NCI-H2196 (cell line): ENCODE measurements at regions not wholly inside any gene's neighbourhood (a gene's known extent, or its start where the extent isn't known, plus 50 kb on each side); places are given as distances from the start of the nearest gene placed in this dataset.
"Not testable (repeated sequence)": the region's sequence is repeated elsewhere in the genome, so short reads cannot be mapped to it uniquely, and the experiment has no call there.

ENCODE experiments used
- DNase-seq: peaks from one replicate; lab custom pipeline; 2025; ENCODE audit not compliant: unreplicated experiment; lab: John Stamatoyannopoulos, UW

DNA sequence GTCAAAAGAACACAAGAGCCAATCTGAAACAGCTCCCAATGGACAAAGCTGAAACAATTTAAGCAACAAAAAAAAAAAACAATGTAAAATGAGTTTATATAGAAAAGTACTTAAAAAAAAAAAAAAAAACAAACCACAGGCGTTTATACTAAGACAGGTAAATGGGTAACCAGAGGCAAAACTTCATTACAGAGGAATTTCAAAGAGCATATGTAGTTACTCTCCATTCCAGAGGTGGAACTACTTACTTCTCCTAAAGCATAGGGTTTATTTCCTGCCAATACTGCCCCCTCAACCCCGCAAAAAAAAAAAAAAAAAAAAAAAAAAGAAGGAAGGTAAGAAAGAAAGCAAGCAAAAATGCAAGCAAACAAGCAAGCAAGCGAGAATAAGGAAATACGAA is 132.9 kb downstream of the LIG4 start:
- DNase-seq: no peak

DNA sequence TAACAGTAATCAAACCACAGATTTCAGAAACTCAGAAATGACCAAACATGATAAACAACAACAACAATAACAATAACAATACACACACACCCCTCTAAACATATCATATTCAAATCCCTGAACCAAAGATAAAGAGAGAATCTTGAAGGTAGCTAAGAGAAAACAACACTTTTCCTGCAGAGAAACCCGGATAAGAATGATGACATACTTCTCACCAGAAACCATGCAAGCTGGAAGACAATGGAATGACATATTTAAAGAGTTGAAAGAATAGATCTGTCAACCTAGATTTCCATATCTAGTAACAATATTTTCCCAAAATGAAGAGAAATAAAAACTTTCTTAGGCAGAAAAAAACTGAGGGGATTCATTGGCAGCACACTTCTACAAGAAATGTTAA is 138.1 kb downstream of the LIG4 start:
- no peak for DNase-seq

DNA sequence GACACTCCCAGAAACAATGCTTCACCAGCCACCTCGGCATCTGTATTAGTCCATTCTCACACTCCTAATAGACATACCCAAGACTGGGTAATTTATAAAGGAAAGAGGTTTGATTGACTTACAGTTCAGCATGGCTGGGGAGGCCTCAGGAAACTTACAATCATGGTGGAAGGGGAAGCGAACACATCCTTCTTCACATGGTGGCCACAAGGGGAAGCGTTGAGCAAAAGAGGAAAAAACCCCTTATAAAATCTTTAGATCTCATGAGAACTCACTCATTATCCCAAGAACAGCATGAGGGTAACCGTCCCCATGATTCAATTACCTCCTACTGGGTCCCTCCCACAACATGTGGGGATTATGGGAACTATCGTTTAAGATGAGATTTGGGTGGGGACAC is 140.9 kb downstream of the LIG4 start:
- not testable (repeated sequence) for DNase-seq

DNA sequence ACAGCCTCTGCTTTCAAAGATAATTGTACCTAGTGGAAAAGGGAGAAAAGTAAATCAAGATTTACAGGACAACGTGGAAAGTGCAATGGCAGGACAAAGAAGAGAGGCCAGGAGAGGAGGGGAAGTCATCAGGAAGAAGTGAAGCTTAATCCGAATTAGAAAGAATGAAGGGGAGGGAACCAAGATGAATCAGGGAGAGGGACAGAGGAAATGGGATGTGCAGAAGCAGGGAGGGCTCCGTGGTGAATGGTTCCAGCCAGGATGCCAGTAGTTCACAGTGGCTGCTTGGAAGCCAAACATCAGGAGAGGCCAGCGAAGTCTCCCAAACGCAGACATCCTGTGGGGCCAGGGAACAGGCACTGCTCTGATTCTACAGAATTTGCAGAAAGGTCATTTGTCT is 144.4 kb downstream of the LIG4 start:
- no peak for DNase-seq

DNA sequence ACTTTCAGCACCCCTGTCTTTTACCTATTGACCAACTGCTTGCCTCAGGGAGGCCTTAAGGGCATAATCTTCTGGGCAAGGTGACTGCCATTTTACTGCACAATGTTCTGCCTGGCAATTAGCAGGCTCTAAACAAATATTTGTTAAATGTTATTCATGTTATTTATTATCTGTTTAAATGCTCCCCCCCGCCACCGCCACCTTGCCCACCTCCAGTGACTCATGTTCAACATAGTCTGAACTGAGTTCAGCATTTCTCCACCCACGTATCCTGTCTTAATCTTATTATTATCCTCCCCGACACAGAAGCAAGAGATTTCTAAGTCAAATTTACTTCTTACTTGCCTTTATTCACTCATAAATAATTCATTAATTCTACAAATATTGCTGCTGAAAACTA is 144.8 kb downstream of the LIG4 start:
- no peak for DNase-seq

DNA sequence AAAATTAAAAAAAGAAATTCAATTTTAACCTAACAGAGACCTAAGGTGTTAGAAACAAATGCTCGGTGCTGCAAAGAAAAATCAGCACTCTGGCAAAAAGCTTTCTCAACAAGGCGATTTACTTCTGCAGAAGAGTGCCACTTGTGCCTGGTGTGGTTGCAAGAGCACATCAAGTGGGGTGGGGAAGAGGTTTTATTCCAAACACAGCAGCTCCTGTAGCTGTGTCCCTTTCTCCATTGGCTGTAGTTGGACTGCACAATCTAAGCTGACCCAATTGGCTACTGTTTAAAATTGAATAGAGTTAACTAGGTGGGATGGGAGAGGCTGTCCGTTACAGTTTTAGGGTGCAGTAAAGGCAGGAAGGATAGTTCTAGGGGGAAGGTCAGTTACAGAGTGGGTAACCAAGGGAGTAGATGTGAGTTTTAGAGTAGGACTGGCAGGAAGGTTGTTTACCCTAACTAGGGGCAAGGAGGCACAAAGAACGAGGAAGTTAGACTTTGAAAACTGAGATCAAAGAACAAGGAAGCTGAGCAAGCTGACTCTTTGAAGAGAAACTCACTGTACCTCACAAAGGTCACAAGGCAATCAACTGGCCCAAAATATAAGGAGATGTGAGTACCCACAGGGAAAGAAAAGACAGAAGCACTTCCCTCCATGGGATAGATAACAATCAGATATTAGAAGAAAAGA is 145.7 kb downstream of the LIG4 start:
- DNase-seq: no peak

DNA sequence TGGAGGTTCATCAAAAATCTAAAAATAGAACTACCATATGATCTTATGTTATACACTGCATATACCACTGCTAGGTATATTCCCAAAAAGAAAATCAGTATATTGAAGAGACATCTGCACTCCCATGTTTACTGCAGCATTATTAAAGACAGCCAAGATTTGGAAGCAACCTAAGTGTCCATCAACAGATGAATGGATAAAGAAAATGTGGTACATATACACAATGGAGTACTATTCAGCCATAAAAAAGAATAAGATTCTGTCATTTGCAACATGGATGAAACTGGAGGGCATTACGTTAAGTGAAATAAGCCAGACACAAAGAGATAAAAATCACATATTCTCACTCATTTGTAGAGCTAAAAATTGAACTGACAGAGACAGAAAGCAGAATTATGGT is 151.0 kb downstream of the LIG4 start:
- not testable (repeated sequence) for DNase-seq

DNA sequence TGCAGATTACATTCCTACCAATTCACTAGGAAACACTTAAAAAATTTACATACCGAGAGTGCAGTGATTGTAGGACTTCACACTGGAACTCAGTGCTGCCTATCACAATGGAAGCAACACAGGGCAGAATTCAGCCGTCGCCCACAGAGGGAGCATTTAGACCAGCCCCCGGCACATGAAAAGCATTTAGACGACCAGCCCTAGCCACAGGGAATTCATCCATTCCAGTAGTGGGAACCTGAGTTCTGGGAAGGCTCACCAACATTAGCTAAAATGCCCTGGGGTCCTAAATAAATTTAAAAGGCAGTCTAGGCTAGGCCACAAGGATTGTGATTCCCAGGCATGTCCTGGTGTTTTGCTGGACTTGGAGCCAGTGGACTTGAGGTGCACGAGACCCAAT is 155.2 kb downstream of the LIG4 start:
- DNase-seq: no peak

DNA sequence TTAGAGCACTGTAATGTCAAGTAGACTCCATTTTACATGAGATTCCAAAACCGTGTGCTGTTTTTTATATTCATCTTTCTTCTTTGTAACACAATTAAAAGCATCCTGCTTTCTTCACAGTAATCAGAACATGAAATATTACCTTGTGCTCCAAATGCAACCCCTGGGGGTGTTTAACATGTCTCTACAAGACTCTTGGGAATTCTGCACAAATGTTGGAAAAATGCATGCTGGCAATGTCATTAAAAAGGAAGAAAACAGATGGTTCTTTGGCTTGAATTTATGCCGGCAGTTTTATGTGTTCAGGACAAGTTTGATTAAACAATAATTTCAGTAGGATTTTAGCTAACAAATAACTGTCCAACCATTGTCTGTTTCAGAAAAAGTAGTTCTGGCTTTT is 159.1 kb downstream of the LIG4 start:
- DNase-seq: no peak

DNA sequence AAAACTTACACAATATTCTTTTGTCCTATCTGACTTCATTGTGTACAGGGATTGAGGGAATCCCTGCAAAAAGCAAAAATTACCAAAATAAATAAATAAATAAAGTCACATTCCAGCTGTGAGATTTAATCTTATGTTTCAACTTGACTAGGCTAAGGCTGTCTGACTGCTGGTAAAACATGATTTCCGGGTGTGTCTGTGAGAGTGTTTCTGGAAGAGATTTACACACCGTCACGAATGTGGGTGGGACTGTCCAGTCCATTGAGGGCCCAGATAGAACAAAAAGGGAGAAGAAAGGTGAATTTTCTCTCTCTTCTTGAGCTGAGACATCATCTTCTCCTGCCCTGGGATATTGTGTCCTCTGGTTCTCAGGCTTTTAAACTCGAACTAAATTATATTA is 166.1 kb downstream of the LIG4 start:
- DNase-seq: no peak

DNA sequence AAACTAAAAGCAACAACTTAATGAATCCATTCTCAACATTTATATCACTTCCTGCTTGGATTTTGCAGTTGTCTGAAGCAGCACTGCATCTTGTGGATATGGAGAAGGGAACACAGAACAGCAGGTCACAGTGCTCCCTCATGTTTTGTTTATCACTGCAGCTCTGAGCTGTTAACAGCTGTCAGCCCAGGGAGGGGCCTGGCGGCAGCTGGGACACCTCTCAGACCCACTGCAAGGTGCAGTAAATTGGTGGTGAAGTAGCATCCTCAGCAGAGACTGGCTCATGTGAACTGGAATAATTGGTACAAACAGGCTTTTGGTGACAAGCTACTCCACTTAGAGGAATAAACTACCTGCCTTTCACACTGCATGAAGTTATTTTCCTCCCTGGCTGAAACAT is 170.4 kb downstream of the LIG4 start:
- no peak for DNase-seq

DNA sequence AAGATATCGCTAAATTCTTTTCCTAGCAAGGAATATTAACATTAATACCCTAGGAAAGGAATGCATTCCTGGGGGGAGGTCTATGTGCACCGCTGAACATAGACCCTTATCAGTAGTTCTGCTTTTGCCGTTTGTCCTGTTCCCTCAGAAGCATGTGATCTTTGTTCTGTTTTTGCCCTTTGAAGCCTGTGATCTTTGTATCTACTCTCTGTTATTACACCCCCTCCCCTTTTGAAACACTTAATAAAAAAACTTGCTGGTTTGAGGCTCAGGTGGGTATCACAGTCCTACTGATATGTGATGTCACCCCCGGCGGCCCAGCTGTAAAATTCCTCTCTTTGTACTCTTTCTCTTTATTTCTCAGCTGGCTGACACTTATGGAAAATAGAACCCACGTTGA is 172.5 kb downstream of the LIG4 start:
- DNase-seq: not testable (repeated sequence)

DNA sequence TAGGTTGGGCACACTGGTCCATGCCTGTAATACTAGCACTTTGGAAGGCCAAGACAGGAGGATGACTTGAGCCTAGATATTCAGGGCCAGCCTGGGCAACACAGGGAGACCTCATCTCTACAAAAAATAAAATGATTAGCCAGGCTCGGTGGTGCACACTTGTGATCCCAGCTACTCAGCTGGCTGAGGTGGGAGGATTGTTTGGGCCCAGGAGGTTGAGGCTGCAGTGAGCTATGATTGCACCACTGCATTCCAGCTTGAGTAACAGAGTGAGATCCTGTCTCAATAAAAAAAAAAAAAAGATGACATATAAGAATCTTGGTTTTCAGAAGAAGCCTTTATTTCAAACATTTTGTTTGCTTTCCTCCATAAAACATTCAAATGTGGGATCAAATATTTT is 178.0 kb downstream of the LIG4 start:
- DNase-seq: no peak

DNA sequence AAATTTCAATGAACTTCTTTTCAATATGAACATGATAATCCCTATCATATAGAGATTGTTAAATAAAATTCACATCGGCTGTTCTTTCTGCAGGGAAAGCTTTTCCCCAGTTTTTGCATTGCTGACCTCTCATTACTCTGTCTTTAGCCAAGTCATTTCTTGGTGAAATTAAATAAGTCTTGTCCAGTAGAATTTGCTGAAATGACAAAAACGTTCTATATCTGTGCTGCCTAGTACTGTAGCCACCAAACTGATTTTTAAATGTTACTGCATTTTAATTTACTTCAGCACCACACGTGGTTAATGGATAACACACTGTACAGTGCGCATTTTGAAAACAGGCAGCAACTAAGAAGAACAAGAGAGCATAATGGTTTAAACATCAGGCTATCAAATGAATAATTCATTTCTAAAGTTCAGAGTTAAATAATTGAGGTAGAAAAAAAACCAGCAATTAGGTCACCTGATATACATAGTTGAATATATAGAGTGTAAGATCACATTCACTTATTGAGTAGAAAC is 178.9 kb downstream of the LIG4 start:
- no peak for DNase-seq

DNA sequence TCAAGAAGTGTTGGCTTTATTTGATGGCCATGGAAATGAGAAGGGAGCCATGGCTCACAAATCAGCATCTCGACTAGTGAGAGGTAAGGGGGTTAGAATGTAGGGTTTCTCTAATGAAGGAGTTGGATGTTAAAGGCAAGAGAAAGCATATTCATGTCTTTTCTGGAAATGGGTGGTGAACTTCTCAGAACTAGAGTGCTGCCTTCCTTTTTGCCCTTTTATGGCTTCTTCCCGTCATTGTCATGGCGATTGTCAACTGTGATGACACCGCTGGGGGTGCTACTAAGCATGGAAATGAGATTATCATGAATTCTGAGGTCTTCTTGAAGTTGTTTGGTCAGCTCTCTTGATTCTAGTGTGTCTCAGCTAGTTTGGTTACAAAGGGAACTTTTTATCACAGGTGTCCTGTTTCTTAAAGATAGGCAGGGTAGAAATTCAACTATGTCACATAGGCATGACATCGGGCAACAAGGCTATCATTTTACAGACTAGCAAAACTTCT is 180.4 kb downstream of the LIG4 start:
- DNase-seq: no peak

DNA sequence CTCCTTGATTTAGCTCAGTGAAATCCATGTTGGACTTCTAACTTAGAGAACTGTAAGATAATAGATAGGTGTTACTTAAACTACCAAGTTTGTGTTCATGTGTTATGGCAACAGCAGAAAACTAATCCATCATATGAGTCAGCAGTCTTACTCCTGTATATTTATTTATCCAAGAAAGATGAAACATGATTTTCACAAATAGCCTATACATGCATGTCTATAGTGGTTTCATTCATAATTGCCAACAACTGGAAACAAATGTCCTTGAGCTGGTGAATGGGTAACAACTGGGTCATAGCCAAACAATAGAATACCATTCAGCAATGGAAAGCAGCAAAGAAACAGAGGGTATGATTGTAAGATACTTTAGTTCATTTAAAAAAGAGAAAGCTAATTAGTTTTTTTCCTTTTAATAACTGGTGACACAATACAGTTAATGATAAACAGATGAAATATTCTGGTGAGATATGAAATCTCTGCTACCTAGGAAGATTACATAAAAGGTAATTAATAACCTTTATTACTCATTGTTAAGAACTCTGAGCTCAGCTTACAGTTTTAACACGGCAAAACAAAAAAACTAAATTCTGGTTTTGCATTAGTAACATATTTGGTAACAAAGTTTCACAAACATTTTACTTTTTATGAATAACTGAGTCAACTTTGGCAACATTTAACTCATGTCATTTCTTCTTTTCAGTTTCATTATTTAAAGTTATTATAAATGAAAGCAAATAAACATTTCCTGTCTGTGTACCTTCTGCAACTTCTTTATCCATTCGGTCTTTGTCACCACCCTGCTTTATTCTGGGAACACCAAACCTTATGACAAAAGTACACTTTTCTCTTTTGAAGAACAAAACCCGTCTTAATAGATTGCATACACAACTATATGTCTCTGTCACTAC is 181.3 kb downstream of the LIG4 start:
- DNase-seq: no peak

DNA sequence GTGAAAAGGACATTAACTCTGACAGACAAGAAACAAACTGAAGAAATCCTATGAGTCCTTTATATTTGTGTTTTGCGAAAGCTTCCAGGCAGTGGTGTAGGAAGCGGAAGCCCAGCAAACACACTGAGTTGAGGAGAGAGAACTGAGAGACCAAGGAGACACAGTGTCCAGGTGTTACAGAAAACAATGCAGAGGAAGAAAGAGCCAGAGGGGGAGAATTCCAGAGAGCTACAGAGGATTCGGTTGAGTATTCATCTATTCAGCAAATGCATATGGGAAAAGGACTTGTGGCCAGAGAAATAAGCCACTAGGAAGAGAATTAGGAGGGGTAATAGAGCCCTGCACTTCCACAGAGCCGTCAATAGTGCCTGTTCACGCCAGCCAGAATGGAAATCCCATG is 183.5 kb downstream of the LIG4 start:
- DNase-seq: no peak

DNA sequence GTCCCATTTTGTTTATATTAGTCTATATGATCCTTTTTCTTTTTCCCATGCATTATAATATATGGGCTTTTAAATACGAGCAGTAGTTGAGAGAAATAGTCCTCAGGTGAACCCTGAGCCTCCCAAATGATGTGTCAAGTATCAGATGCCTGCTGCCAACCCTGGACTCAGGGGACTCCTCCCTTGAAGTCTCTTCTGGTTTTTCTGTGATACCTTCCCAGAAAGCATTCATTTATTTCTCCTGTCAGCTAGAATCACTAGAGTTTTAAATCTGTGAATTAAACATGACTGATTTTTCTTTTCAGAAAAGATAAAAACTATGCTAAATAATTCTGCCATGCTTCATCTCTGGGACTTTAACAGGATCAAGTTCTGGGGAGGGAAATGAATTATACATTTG is 184.6 kb downstream of the LIG4 start:
- DNase-seq: no peak

DNA sequence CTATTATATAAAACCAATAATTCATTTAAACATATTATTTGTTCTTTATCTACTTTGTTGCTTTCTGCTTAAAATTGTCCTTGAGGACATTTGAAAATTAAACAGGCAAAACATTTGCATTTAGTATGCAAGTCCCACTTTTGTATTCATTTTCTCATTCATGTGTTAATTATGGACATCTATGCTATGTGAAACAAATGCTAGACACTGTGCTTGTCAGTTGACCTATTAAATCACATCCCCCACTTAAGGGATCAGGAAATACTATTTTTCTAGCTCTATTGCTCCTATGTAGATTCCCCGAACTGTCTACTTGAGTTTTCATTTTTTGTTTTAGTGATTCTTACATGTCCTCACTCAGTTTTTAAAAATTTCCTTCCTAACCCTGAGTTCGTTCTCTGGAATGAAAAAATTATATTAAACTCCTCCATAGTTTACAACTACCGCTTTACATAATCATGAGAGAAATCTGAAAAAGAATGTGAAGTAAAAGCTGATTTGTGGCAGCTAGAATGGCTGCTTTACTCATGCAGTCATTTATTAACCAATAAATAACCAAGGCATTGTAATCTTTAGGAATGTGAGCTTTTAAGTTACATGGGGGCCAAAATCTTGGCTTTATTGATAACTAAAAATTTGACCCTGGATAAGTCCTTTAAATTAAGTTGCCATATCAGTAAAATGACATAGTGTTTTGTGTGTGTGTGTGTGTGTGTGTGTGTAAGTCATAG is 188.5 kb downstream of the LIG4 start:
- DNase-seq: no peak

DNA sequence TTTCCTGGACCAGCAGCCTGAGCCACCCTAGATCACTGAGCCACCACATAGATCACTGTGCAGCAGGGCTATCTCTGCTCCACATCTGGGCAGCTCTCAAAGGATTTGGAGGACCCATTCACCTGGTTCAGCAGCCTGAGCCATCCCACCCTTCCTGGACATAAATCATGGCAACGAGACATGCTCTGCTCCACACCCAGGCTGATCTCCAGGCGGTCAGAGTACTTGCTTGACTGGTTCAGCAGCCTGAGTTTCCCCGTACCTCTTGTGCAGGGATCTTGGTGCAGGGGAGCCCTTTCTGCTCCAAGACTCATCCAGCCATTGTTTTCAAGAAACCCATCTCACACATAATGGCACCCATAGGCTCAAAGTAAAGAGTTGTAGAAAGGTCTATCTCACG is 195.3 kb downstream of the LIG4 start:
- DNase-seq: no peak

DNA sequence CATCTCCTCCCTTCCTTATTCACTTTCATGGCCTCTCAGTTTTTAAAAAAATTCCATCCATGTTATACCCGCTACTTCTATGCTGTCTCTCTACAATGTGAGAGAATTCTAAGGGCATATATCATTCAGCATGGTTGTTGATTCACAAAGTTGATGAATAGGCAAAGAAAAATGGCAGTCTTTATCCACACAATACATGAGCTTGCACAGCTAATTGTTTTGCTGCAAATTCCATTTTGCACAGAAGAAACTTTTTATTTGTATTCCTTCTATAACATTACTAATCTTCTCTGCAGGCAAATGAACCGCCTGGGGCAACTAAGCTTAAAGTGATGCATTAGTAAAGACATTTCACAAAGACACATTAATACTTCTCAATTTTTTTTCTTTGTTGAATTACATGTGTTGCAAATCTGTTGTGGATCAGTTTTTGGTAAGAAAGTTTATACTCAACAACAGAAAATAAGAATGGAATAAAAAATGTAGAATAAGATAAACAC is 196.9 kb downstream of the LIG4 start:
- DNase-seq: no peak
